GM12872 (cell line): ENCODE measurements at regions not wholly inside any gene's neighbourhood (a gene's known extent, or its start where the extent isn't known, plus 50 kb on each side); places are given as distances from the start of the nearest gene placed in this dataset.

Experiments
- TF ChIP-seq, protein P1 (sequence below): IDR thresholded peaks from 3 replicates; pipeline ENCODE4 v1.5.1; 2011; ENCODE audit warnings: low read depth, mild to moderate bottlenecking, low read length, moderate library complexity; ENCODE audit not compliant: insufficient read depth

- TF ChIP-seq, protein P1, sequence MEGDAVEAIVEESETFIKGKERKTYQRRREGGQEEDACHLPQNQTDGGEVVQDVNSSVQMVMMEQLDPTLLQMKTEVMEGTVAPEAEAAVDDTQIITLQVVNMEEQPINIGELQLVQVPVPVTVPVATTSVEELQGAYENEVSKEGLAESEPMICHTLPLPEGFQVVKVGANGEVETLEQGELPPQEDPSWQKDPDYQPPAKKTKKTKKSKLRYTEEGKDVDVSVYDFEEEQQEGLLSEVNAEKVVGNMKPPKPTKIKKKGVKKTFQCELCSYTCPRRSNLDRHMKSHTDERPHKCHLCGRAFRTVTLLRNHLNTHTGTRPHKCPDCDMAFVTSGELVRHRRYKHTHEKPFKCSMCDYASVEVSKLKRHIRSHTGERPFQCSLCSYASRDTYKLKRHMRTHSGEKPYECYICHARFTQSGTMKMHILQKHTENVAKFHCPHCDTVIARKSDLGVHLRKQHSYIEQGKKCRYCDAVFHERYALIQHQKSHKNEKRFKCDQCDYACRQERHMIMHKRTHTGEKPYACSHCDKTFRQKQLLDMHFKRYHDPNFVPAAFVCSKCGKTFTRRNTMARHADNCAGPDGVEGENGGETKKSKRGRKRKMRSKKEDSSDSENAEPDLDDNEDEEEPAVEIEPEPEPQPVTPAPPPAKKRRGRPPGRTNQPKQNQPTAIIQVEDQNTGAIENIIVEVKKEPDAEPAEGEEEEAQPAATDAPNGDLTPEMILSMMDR: no peak
These were observed 359.8 kb downstream of the ATP23 start for GRCh38 chr12:58301038-58301729.

DNA sequence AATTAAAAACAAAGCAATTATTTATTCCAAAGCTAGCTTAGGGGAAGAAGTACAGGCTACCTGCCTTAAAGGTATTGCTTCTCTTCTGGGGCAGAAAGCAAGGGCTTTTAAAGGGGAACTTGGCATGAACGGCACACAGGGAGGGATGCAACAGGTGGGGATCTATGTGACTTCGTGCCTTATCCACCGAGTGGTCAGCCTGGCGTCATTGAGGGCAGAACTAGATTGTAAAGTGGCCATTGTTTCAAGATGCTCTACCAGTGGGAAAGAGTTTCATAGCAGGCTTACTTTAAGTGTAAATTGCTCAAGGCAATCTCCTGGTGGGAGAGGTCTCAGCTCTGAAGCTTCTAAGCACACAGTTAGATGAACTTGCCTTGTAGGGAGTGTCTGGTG, 360.4 kb downstream of the ATP23 start:
- TF ChIP-seq, protein P1: no peak

DNA sequence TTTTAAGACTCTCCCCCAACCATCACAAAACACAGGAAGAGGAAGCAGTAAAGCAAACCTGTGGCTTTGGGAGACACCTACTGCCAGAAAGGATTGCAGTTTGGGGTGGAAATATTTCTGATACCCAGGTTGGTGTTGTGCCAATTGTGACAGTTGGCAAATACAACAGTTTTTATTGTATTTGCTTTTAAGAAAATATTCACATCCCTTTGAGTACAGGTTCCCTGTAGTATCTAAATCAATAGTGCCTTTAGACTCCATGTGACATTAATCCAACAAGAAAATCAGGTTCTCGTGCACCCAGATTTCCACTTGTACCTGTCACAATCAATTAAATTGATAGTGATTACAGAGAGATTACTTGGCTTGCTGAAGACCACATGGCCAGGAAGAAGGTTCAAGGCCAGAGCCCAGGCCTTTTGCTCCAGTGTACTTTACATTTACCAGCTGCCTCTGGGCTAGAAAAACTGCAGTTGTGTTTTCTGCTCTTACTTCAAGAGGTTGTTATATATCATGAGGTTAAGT, 361.2 kb downstream of the ATP23 start:
- TF ChIP-seq, protein P1: no peak

GRCh38 chr12:58306266-58307000, 365.1 kb downstream of the ATP23 start:
- TF ChIP-seq, protein P1: no peak

GRCh38 chr12:58309806-58310205, 368.4 kb downstream of the ATP23 start:
- TF ChIP-seq, protein P1: no peak

DNA sequence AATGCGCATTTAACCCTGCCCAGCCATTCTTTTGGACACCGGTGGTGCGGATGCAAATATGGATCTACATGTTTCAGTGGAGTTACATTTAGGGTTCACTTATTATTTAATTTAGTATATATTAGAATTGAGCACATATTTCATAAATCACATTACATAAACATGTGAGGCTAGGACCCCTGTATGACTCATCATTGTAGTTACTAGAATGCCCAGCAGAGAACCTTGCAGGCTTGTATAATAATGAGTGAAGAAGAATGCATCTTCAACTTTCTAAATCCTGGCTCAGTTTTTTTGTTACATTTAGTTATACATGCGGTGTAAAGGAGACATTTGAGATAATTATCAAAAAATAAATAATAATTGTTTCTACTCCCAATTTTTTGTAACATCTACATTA, 369.0 kb downstream of the ATP23 start:
- TF ChIP-seq, protein P1: no peak

DNA sequence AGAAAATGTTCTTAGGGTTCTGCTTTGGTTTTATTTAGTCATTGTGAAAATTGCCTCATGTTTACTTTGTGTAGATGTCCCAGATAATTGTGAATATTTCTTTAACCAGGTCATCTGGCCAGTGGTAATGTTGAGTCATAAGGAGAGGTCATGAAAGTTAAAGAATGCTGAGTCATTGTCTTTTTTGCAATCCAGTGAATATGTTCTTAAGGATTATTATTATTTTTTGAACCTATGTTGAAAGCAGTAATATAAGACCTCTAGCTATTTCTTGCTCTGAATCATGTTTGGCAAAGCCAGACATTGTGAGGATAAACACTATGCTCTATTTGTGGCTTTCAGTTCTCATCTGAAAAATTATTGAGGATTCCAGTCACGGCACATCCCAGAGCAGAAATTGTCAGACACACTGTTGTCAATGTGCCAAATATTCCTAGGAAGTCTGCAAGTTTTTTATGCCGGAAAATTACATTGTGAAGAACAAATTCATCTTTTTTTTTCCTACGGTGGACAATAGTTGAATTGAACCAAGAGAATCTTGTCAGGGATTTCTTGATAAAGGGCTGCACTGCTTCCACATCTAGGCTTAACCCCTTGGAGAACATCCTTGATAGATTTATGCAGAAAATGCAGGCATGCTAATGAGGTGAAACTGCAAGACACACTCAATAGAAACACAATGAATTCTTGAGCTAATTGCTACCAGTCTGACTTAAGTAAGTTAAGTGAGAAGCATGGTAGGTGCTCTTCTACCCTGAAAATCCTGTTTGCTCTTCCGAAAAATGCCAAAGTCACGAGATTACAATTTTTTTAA, 369.6 kb downstream of the ATP23 start:
- TF ChIP-seq, protein P1: no peak
